NB4 (cell line): ENCODE measurements at regions not wholly inside any gene's neighbourhood (a gene's known extent, or its start where the extent isn't known, plus 50 kb on each side); places are given as distances from the start of the nearest gene placed in this dataset.

Experiments
- DNase-seq: peaks from one replicate; pipeline ENCODE4 v3.0.0; 2010; ENCODE audit warnings: low read depth
- H3K4me3 ChIP-seq: one replicate; pipeline ENCODE4 v1.5.1; 2011; ENCODE audit warnings: mild to moderate bottlenecking, low read depth, low read length, moderate library complexity
- MYC ChIP-seq: IDR thresholded peaks from 2 replicates; pipeline ENCODE4 v1.6.1; 2011; ENCODE audit warnings: low read depth, low read length
- POLR2A ChIP-seq: IDR thresholded peaks from 2 replicates; pipeline ENCODE4 v1.6.1; 2011; ENCODE audit warnings: mild to moderate bottlenecking; ENCODE audit not compliant: insufficient read length; ENCODE audit errors: extremely low read depth
- TF ChIP-seq, protein P1 (sequence below): IDR thresholded peaks from 2 replicates; pipeline ENCODE4 v1.6.1; 2011; ENCODE audit warnings: low read depth, low read length
- TF ChIP-seq, protein P2 (sequence below): IDR thresholded peaks from one replicate; pipeline ENCODE4 v1.5.1; 2012; ENCODE audit warnings: low read depth, low read length

DNA sequence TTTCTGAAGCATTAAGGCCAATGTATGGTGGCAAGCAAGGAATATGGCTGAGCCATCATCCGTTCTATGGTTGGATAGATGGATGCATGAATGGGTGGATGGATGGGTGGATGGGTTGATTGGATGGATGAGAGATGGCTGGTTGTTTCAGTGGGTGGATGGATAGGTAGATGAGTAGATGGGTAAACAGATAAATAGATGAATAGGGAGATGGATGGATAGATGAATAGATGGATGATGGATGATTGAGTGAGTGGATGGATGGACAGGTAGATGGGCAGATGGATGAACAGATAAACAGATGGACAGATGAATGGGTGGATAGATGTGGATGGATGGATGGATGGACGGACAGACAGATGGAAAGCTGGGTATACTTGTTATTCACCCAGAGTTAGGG, 92.6 kb upstream of the ZNF618 start:
- TF ChIP-seq MYC (no peak), POLR2A (no peak)
- TF ChIP-seq, protein P1, sequence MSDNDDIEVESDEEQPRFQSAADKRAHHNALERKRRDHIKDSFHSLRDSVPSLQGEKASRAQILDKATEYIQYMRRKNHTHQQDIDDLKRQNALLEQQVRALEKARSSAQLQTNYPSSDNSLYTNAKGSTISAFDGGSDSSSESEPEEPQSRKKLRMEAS: no peak
- TF ChIP-seq, protein P2, sequence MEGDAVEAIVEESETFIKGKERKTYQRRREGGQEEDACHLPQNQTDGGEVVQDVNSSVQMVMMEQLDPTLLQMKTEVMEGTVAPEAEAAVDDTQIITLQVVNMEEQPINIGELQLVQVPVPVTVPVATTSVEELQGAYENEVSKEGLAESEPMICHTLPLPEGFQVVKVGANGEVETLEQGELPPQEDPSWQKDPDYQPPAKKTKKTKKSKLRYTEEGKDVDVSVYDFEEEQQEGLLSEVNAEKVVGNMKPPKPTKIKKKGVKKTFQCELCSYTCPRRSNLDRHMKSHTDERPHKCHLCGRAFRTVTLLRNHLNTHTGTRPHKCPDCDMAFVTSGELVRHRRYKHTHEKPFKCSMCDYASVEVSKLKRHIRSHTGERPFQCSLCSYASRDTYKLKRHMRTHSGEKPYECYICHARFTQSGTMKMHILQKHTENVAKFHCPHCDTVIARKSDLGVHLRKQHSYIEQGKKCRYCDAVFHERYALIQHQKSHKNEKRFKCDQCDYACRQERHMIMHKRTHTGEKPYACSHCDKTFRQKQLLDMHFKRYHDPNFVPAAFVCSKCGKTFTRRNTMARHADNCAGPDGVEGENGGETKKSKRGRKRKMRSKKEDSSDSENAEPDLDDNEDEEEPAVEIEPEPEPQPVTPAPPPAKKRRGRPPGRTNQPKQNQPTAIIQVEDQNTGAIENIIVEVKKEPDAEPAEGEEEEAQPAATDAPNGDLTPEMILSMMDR: no peak
- H3K4me3 ChIP-seq: no peak overlapping the region
- no peak for DNase-seq

DNA sequence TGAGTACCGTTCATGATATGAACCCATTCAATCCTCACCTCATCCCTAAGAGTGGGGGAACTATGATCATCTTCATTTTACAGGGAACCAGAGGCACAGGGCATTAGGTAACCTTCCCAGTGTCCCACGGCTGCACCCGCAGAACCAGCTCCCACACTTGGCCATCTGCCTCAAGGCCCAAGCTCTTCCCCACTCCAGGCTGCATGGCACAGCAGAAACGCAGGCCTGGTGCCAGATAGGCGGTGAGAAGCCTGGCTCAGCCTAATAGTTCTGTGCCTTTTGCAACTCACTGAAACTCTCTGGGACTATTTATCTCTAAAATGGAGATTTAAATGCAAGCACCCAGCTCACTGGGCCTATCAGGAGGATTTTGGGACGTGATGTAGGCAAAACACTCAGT, 90.8 kb upstream of the ZNF618 start:
- no peak for DNase-seq
- H3K4me3 ChIP-seq: no peak overlapping the region
- no peak for TF ChIP-seq MYC
- TF ChIP-seq, protein P2: no peak
- TF ChIP-seq, protein P1: no peak
- TF ChIP-seq POLR2A: no peak

DNA sequence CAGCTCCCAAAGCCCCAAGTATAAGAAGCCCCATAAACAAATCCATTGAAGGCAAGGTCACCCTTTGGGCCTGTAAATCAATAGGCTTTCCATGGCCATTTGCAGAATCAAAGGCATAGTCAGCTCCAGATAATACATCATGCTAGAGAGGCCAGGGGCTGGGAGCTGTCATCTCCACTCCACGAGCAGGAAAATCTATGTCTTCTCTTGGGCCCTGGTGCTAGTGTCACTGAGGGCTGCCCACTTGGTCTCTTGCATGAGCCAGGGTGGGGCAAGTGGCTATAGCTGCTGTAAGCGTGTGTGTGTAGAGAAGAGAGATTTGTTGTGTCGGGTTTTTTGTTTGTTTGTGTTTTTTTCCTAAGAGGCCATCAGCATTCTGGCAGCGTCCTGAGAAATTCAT, 90.0 kb upstream of the ZNF618 start:
- H3K4me3 ChIP-seq: no peak overlapping the region
- no peak for DNase-seq
- no peak for TF ChIP-seq POLR2A

DNA sequence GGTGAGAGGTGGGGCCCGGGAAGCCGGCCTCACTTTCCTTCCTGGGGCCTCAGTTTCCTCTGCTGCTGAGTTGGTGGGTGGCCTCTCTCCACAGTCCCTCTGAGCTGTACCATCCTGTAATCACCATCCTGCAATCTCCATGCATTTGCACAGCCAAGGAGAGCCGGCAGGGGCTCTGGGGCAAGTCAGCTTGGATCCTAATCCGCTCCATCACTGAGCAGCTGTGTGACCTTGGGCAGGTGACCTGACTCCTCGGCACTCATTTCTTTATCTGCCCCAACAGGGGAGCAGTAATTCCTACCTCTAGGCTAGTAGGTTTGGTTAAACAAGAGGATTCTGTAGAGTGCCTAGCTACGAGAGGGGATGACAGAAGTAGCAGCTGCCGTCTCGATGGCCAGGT, 88.2 kb upstream of the ZNF618 start:
- TF ChIP-seq POLR2A (no peak), MYC (no peak)
- TF ChIP-seq, protein P2: no peak
- TF ChIP-seq, protein P1: no peak
- no peak for DNase-seq
- no peak overlapping the region for H3K4me3 ChIP-seq

DNA sequence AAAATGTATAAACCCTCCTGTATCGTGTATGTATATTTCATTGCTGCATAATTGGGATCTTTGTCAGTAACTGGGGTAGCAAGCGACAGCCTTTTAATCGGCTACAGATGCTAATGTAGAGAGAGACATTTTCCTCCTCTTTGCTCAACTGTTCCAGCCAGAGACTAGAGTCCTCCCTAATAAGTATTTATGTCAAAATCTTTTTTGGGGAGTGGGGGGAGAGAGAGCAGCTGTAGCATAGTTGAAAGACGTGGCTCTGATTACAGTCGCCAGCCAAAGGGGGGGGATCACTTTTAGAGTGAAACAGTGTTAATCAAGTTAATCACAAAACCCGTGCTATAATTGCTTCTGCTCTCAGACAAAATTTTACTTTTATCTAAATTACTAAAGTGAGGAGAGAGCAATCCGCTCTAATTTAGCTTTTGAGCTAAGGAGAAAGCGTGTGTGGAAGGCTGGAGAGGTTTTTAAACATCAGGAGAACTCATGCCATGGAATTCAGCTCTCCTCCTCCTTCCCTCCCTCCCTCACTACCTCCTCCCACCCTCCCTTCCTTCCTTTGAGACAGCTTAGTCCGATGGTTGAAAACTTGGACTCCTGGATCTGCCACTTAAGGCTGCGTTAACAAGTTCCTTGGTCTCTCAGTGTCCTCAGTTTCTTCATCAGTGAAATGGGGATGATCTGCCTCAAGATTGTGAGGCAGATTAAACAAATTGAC, 87.3 kb upstream of the ZNF618 start:
- no peak overlapping the region for H3K4me3 ChIP-seq
- DNase-seq: no peak
- TF ChIP-seq, protein P2: no peak
- TF ChIP-seq POLR2A: no peak
- no peak for TF ChIP-seq MYC
- TF ChIP-seq, protein P1: no peak

DNA sequence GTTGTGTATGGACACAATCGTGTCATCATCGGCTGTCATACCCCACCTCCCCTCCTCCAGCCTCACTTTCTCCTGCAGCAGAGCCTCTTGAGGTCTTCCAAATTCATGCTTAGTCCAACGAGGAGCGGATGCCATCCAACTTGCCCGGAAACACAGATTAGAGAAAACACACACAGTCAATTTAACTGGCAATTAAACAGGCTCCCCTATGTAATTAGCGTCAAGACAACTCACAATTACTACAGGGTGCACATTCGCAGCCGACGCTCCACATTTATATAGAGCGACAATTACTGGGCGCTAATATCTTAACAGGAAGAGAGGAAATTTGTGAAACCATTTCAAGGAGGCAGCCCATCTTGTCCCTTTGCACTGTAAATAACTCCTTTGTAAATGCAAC, 86.0 kb upstream of the ZNF618 start:
- TF ChIP-seq, protein P1: no peak
- TF ChIP-seq MYC: no peak
- DNase-seq: no peak
- no peak overlapping the region for H3K4me3 ChIP-seq

DNA sequence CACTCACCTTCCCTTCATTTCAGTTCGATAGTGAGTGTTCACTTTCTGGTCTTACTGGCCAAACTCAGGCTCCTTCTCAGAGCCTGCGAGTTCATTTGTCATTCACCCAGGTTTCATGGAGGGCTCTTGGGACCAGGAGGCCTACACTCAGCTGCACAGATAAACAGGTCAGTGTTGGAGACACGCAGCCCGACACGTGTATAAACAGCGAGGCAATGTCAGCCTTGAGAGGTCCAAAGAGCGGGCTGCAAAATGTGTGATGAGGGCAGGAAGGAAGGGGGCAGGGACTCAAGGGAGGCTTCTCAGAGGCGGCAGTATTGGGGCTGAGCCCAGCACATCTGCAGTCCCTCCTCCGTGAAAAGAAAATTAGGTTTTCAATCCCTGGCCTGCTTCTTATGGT, 82.6 kb upstream of the ZNF618 start:
- H3K4me3 ChIP-seq: no peak overlapping the region
- DNase-seq: no peak
- TF ChIP-seq MYC (no peak), POLR2A (no peak)
